ENCODE measurements at regions not wholly inside any gene's neighbourhood (a gene's known extent, or its start where the extent isn't known, plus 50 kb on each side); places are given as distances from the start of the nearest gene placed in this dataset.

DNA sequence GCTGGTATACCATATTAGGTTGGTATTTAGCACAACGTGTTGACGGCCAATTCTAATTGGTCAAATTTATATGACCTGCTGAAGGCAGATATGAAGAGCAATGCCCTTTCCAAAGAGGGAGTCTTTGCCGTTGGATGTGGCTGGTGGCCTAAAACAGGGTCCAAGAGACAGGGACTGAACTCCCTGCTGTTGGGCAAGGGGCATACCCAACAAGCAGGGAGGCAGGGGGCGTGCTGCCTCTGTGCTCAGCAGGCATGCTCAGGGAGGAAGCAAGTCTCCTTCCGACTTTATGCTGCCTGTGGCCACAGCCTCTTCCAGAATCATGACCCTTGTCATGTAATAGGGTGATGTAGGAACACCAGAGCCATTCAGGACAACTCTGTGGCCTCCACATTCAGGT lies 167.7 kb upstream of the NPVF start:
- DNase-seq (ENCODE audit: low read depth) = no peak

DNA sequence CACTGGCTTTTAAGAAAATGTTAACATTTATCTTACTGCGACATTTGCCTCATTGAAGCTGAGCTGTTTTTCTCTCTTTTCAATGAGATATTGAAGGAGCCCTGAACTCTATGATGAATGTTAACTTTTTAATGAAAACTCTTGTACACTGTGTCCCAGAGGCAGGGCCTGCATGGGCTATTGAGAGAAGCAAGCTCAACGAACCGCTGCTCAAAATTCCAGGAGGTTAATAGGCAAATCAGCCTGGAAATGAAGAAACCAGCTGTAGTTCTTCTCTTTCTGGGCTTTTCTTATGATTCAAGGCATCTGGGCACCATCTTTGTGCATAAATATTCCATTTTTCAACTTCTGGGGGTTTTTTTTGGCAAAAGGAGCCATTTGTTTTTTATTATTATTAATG lies 168.4 kb upstream of the NPVF start:
- DNase-seq (ENCODE audit: low read depth) = no peak

DNA sequence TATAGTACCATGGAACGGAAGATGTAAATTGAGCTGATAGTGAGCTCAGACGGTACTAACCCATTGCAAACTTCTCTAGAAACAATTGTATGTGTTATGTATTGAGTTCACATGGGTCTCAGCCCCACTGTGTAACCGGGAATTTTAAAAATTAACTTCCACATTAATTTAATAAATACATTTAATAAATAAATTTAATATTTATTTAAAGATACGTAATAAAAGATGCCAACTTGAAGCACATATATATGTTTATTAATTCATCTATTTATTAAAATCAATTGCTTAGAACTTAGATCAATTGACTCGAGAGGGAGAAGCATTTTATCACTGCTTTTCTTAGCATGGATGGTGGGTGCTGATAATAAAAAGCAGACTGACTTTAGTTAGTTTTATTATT lies 170.1 kb upstream of the NPVF start:
- DNase-seq (ENCODE audit: low read depth) = no peak

DNA sequence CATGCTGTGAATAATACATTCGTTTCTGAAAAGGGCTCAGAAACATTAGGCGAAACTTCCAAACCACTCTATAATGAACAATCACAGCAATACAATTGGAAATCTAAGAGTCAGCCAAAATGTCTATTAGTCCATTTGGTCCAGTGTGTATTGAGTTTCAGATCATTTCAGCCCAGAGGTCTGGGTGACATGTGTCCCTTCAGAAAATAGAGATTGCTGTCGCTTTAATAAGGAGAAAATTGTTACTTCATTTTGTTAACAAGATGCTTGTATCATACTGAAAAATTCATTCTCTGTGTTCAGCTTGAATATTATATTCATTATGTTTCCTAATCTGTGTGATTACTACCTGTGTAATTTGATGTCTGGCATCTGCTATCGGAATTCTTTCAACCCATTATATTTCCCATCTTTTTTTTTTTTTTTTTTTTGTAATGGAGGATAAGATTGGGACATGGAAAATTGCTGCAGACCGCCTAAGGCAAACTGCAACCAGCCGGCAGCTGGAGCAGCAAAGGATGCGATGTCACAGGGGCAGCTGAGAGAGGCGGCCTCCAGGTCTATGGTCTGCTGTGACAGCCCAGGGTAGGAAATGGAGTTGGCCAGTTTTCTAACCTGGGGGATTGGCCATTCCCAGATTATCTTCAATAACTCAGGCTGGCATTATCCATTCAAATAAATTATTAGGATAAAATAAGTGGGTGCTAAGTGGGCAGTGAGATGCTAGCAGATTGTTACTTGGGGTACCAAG lies 170.9 kb upstream of the NPVF start:
- DNase-seq (ENCODE audit: low read depth) = no peak

DNA sequence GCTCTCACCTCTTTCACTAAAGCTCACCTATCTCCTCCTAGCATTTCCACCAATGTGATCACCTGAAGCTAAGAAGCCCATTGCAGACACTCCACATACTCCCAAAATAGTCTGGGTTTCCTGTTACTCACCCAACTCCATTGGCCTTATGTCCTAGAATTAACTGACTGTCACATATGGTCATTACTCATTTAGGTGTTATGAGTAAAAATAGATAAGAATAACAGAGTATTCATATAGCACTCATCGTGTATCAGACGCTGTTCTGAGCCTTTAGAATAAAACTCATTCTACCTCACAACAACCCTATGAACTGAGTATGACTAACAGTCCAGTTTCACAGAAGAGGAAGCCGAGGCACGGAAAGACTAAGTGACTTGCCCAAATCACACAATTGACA lies 174.2 kb upstream of the NPVF start:
- DNase-seq (ENCODE audit: low read depth) = no peak

DNA sequence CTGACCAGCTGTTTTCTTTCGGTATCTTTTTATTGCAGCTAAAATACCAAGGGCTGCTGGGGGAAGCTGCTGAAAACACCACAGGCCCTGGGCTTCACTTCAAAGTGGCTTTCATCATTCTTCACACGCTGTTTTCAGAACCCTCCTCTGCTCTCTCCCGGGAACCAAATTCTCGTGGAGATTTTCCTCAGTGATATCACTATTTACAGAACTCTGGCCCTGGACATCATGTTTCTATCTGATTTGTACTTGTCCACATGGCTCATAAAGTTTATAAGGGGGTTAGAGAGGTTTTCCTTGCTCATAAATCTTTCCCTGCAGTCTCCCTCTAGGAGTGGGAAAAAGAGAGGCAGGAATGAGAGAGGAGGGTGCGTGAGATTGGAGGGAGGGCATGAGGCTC lies 177.4 kb upstream of the NPVF start:
- DNase-seq (ENCODE audit: low read depth) = no peak

DNA sequence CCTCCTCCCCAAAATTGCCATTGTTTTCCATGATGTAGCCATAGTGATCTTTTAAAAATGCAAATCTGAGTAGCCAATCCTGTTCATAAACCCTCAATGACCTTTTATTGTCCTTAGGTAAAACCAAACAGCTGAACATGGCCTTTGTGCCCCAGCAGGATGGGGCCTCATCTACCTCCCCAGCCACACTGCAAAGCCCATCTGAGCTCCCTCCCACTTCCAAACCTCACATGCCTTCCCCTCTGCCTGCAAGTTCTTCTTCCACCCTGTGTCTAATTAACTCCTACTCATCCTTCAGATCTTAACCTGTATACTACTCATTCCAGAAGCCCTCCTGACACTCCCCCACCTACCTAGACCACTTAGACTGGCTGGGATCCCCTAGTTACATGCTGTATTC lies 178.8 kb upstream of the NPVF start:
- DNase-seq (ENCODE audit: low read depth) = no peak

DNA sequence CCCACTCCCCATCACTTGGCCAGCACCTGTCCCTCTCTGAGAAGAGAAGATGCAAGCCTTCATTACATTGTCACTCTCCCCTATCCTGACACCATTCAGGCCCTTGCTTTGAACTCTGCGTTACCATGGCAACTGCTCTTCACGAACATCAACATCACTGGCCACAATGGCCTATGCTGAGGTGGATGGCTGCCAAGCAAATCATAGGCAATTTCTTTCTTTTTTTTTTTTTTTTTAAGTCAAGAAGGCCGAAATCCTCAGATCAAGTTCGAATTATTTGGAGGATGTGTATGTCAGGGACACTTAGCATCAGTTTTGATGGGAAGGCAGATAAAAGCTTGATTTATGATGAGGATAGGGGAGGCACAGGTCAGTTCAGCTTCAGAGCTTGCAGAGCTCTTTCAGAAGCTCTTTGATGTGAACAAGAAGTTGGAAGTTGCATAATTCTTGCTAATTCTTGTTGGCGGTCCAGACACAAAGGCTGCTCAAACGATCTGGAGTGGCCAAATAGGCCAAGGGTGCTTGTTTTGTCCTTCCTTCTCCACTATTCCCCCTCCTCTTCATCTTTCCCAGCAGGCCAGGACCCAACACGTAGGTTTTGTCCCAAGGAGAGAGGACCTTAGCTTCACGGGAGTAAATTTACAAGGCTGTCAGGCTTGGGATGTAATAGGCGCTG lies 179.9 kb upstream of the NPVF start:
- no peak for DNase-seq (ENCODE audit: low read depth)

DNA sequence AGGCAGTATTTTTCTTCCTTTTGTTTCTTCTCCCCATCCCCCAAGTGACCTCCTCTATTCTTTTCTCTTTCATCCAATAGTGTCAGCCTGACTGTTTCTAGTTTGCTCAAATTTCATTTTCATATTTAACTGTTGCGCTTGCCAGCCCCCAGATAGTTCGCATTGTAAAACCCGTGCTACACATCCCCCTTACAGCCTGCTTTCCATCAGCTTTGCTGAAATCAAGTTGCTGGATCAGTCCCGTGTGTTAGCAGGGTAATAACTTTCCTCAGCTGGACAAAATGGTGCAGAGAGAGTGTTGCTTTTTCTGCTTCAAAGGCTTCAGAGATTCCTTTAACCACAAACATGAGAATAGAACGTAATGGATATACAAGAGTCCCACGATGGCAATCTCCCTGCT lies 180.6 kb upstream of the NPVF start:
- DNase-seq (ENCODE audit: low read depth) = no peak

DNA sequence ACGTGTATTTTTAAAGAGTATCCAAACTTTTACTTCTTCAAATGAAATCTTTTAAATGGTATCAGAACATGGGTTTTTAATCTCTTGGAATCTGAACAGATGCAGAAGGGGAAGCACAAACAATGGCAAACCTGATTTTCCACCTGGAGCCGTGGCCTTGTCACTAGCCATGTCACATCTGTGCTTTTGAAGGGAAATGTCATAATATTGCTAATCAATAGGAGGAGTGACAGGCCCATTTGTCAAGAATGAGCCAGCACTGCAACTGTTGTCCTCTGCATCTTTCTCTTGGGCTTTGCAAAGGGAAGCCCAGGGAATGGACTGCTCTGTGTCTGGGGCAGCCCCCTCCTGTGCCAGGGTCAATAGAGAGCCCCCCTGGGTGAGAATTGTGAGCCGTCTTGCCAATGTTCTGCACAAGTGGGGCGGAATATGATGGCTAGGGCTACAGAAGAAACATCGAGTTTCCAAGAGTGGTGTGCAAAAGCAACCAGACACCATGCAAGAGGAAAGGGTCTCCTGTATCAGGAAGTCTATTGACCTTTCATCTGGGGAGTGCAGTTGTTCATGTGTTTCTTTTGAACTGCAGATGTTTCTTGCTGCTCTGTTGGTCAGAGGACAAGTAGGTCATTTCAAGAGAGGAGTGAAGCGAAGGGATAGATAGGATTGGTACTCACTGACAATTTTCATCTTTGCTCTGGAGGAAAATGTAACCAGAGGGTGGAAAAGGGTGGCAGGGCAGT lies 181.8 kb upstream of the NPVF start:
- no peak for DNase-seq (ENCODE audit: low read depth)

DNA sequence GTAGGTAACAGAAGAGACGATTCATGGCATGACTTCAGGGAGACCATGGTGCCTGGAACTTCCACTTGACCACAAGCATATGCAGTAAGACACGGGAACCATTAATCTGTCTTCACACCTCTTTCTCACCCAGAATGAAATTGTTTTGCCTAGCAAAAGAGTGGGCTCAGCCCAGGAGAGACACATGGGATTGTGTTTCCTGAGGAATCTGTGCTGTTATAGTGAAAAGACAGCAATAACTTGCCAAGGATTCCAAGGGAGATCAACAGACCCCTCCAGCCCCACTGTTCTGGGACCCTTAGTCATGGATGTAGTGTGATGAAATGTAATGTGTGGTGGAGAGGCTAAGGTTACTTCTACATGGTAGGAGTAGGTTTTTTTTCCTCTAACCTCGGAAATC lies 192.5 kb upstream of the NPVF start:
- no peak for DNase-seq (ENCODE audit: low read depth)

DNA sequence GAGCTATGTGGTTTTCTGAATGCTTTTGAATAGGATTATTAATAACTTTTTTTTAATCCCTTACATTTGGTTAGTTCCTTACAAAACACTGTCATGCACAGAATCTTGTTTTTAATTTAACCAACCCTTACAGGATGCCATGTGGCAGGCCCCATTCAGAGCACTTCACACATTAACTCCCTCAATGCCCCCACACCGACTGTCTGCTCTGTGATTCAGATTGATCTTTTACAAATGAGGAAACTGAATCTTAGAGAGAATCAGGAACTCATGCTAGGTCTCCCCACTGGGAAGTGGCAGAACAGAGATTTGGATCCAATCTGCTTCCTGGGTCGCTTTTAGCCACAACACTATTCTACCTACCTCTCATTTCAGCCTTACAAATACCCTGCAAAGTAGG lies 195.8 kb upstream of the NPVF start:
- DNase-seq (ENCODE audit: low read depth) = no peak

DNA sequence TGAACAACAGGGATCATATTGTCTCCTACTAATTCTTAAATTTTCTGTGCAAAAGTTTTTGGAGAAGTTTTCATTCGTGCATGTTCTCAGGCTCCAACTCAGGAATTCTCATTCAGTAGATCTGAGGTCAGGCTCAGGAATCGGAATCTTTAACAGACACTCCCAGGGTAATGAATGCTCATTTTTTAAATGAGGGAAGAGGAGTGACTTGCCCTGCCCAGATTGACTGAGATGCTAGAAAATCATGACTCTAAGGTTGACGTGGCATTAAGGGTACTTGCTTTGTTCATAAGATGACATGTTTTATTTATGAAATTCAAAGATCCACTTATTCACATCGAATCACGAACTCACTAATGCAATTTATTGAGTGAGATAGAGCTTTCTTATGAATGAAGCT lies 196.6 kb upstream of the NPVF start:
- DNase-seq (ENCODE audit: low read depth) = no peak

DNA sequence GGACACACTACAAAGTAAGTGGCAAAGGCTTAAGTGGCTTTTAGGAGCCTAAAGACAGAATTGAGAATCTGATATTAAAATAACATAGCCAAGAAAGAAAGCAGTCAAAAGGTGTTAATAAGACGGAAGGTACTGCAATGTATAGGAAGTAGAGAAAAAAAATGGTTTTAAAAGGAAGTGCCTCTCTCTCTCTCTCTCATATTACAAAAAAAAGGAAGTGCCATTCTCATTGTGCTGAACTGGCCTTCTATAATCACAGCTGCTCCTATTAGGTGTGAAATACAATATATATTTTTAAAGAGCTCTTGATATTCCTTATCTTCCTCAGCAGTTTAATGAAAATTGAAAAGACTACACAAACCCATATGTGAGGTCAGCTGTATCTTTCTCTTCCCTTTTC lies 199.4 kb upstream of the NPVF start:
- DNase-seq (ENCODE audit: low read depth) = no peak

DNA sequence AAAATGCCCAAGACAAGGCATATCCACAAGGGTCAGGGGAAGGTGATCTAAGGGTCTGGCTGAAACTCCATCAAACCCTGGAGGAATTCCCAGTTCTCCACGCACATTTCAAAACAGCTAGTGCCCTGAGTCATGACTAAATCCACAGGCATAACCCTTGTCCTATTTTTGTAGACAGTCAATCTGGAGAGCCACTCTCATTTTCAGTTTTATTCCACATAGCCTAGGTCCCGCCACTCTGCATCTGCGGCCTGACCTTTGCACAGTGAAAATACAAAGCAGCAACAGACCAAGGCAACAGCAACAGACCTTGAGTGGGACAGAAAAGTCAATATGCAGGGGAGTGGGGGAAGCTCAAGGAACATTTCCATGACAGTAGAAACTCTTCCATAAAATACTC lies 201.4 kb upstream of the NPVF start:
- peak; percentile 20 for DNase-seq (ENCODE audit: low read depth)

DNA sequence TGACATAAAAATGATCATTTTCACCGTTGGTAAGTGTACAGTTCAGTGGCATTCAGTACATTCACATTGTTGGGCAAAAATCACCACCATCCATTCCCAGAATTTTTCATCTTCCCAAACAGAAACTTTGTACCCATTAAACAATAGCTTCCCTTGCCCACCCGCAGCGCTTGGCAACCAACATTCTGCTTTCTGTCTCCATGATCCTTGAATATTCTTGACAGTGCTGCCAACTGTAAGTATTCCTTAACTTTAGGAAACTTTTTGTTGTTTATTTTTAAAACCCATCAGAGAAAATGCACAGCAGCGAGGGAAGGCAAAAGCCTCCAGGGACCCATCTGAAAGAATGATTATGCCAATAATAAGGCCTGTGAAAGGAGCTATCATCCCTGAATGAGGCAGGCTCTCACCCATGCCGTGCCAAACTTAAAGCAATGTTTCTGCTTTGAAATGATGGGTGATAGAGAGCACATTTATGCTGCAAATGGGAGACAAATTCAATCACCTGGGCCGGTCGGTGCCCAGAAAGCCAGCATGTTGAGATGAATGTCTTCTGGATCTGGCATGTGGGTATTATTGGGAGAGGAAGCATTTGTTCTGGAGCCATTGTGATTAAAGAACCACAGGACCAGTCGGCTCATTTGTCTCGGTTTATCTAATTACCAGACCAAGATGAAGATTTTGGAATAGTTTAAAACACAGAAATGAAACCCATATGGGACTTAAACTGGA lies 202.1 kb upstream of the NPVF start:
- no peak for DNase-seq (ENCODE audit: low read depth)

DNA sequence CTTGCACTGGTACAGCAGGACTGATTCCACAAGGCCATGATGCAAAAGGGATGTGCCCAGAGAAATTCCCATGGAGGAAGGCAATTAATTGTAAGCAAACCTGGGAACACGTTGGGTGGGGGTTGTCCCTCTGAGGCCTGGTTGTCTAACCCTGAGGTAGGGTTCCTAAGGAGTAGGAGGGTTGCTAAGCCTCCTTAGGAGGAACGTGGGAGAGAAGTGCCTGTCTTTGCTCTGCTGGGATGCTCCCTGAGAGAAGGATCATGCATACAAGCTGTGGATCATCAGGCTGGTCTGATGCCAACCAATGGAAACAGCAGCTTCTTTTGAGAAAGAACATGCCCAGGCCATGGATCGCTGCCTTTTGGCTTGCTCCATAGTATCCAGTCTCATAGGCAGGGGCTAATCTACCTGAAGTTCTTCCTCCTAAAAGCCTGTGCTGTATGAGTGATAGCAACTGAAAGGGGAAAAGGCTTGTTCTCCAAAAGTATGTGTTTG lies 203.7 kb upstream of the NPVF start:
- DNase-seq (ENCODE audit: low read depth) = no peak

DNA sequence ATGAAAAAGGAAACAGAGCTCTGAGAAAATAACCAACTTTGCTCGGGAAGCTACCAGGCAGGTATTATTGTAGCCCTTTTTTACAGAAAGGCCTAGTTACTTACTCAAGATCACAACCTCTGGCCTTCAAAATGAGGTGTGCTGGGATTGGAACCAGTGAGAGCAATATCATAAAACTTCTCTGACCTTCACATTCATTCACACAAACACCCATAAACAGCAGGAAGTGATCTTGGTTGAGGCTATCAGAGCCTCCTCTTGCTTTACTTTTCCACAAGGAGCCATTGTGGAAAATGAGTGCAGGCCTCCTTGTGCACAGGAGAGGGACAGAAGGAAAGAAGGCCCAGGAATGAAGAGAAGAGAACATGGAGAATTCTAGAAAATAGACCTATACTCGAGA lies 204.5 kb upstream of the NPVF start:
- DNase-seq (ENCODE audit: low read depth) = no peak

DNA sequence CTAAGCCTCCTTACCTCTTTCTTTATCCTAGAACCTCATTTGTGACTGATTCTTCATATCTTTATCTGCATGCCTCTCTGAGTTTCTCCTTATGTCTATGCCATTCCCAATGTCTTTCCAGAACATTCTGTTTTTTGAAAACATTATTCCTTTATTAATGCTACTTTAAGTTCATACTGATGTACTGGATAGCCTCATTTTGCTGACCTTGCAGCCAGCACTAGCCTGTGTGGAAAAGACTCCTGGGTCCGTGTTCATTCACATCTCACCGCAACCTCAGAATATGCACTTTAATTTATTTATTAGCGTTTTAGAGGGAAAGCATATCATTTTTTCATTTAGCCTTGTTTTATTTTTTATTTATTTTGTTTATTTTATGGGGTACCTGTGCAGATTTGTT lies 208.1 kb upstream of the NPVF start:
- no peak for DNase-seq (ENCODE audit: low read depth)

DNA sequence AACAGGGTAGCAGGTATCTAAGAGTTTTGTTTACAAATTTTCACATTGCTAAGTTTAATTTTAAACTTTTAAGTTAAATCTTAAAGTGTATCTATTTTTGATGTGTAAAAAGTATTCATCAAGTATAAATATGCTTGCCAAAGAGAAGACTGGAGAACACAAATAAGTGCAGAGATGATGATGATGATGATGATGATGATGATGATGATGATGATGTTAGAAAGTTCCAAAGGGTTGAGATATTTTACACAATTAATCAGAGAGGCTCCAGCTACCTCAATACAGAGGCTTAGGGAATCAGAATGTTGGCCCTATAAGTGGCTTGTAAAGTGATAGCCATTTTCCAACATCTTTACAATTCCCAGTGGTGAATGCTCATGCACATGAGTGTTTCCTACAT lies 209.0 kb upstream of the NPVF start:
- DNase-seq (ENCODE audit: low read depth) = no peak

DNA sequence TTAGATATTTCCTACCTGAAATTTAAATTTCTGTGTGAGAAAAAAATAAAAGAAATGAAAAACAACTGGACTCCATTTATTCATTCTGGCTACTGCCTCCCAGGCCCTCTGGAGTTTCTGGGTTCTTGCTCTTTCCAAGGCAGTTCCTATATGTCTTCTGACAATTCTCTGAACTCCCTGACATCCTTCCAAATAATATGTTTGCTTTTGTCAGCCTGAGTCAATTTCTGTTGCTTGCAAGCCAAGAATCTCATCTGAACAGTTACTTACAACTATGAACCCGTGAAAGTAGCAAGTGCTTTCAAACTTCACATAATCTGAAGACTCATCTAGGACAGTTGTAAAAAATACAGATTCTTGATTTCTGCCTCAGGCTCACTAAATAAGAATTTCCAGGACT lies 216.7 kb upstream of the NPVF start:
- DNase-seq (ENCODE audit: low read depth) = no peak

DNA sequence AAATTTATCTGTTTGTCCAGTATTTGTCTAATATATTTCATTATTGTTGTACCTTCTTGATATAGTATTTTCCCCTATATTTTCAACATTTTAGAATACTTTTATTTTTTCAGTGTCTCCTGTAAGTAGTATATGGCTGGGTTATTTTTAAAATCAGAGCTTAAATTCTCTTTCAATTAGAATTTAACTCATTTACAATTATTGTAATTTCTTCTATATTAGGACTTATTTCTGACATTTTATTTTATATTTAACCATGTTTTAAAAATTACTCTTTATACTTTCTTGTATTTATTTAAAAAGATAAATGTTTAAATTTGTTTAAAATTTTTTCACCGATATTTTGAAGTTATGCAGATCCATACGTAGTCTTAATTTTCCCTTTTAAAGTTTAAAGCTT lies 220.0 kb upstream of the NPVF start:
- no peak for DNase-seq (ENCODE audit: low read depth)

DNA sequence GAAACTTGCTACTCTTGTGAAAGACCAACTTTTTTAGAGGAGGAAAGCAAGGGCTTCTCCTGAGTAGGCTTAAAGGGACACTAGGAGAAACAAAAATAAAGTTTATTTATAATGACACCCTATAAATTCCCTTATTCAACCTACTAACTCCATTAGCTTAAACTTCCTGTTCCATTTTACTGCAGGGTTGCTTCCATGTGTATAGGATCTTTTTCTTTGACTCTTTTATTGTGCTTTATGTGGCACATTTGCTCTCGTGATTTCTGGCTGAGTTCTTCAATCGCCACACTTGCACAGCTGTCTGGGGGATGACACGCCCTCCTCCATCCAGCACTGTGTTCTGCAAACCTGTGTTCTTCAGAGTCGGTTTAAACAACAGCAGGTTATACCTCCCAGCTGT lies 225.7 kb upstream of the NPVF start:
- DNase-seq (ENCODE audit: low read depth) = no peak

Measured in fibroblast of gingiva (primary cell).